ENCODE measurements at regions not wholly inside any gene's neighbourhood (a gene's known extent, or its start where the extent isn't known, plus 50 kb on each side); places are given as distances from the start of the nearest gene placed in this dataset.
"Not testable (repeated sequence)": the region's sequence is repeated elsewhere in the genome, so short reads cannot be mapped to it uniquely, and the experiment has no call there.

DNA sequence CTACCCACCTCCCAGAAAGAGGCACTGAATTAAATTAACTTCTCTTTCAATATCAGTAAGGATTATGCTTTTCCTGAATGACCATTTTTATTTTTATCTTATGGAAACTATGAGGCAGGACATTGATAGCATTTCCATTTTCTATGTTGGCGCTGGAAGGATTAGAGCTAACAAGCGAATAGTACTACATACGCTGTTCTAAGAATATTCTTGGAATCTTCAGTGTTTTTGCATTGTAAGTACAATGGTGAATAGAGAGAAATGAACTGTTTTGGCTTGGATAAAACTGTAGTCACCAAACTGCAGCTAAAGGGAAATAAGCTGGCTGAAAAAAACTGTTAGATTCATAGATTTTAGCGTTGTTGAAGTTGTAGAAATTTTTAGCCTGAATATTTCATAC is 779.0 kb upstream of the ADGRL4 start:
- DNase-seq (ENCODE audit: low read depth), result no peak

GRCh38 chr1:79781261-79781660 is 774.7 kb upstream of the ADGRL4 start:
- no peak for DNase-seq (ENCODE audit: low read depth)

- no peak for DNase-seq (ENCODE audit: low read depth)
Measured at GRCh38 chr1:79777481-79778219, 771.1 kb upstream of the ADGRL4 start.

DNA sequence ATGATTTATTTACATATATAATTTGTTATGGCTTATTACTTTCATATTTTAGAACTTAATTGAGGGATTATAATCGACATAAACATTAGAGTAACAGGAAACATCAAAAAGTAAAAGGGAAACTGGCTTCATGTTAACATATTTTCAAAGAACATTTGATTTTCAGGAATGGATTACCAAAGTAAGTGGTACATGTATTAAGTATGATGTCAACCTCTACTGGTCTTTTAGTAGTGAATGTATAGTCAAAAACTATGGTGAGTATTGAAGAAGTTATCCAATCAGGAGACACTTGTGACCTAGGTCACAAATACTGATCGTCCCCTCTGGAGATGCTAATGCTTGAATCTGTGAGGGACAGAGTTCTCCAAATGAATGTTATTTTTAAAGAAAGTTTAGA is 768.9 kb upstream of the ADGRL4 start:
- no peak for DNase-seq (ENCODE audit: low read depth)

DNA sequence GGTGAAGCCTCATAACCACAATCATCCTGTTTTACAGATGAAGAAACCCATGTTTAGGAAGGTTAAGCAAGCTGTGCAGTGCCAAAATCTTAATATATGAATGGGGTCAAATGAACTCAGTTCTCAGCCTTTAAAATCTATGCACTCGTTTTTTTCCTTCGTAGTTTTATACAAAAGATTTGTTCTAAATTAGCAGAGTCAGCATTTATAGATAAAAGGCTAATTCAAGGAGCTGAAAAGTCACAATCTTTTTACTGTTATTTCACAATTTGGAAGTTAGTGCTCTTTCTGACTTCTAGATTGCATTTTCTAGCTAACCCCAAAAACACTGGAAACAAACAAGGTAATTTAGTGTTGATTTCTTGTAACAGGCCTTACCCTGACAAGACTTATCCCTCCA is 766.9 kb upstream of the ADGRL4 start:
- no peak for DNase-seq (ENCODE audit: low read depth)

GRCh38 chr1:79762461-79762860 is 755.9 kb upstream of the ADGRL4 start:
- no peak for DNase-seq (ENCODE audit: low read depth)

GRCh38 chr1:79760531-79760930 is 754.0 kb upstream of the ADGRL4 start:
- DNase-seq (ENCODE audit: low read depth), result no peak

DNA sequence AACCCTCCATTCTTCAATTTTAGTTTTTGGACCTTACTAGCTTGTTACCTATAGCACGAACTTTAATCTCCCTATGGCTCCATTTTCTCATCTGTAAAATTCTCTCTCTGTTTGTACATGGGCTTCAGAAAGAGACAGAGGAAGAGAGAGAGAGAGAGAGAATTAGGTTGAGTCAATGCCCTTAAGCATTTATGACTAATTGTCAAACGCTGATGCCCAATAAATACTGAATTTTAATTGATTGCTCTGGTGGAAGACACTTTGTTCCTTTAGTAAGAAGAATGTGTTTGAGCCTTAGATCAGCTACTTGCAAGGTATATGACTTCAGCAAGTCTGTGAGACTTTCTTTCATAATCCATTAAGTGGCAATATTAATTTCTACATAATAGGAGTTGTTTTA is 743.1 kb upstream of the ADGRL4 start:
- no peak for DNase-seq (ENCODE audit: low read depth)

DNA sequence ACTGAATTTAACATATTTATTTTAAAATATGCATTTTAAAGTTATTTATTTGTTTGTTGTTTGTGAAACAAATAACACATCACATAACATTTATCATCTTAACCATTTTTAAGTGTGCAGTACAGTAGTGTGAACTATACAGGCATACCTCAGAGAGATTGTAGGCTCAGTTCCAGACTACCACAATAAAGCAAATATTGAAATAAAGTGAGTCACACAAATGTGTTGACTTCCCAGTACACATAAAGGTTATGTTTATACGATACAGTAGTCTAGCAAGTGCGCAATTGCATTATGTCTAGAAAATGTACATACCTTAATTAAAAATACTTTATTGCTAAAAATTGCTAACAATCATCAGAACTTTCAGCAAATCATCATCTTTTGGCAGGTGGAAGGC is 739.4 kb upstream of the ADGRL4 start:
- DNase-seq (ENCODE audit: low read depth), result no peak

GRCh38 chr1:79744746-79745145 is 738.2 kb upstream of the ADGRL4 start:
- DNase-seq (ENCODE audit: low read depth), result no peak

GRCh38 chr1:79741720-79742421 is 735.3 kb upstream of the ADGRL4 start:
- no peak for DNase-seq (ENCODE audit: low read depth)

DNA sequence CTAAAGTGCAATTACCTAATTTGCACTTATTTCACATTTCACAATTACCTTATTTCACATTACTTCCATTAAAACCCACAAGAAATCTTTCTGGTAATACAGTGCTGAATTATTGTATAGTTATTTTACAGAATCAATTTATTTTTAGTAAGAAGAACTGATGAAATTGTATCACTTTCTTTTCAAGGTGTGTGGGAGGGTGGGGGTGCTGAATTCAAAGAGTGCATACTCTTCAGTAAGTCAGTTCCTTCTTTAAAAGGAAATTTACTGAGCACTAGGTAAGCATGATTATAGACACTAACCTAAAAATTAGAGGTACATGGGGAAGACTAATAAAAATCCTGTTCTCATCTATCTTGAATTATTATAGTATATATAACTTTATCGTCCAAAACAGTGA is 731.6 kb upstream of the ADGRL4 start:
- no peak for DNase-seq (ENCODE audit: low read depth)

DNA sequence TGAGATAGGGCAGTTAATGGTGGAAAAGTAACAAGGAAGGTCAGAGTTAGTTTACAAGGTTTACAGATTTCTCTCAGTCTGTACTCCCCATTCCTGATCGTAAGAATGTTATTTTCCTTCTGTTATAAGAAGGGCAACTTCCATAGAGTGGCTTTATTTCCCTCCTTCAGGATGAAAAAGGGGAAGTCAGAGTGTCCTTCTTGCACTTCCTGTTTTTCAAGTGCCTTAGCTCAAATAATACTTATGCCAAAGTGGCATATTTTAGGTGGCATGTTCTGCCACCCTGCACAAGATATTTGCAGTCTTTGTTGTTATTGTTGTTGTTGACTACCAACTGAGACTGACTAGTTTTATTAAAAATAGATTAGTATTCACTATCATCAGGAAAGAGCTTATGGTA is 730.7 kb upstream of the ADGRL4 start:
- no peak for DNase-seq (ENCODE audit: low read depth)

GRCh38 chr1:79732950-79733349 is 726.4 kb upstream of the ADGRL4 start:
- no peak for DNase-seq (ENCODE audit: low read depth)

- DNase-seq (ENCODE audit: low read depth), result no peak
Measured at GRCh38 chr1:79726911-79727310, 720.4 kb upstream of the ADGRL4 start.

DNA sequence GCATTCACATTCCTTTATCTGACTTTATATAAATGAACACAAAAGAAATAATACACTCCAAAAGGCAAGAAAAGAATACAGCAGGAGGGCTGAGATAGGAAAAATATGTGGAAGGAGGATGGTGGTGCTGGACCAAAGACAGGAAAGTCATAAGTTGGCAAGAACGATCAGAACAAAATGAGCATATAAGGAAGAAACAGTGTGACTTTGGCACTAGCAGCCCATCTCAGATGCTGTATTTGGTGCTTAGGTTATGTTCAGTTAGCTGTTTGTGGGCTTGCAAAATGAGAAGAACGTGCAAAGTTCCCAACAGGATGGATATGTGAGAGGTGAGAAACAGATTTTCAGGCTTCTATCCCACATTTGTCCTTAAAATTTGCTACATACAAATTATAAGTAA is 719.8 kb upstream of the ADGRL4 start:
- DNase-seq (ENCODE audit: low read depth), result no peak

GRCh38 chr1:79716447-79716846 is 709.9 kb upstream of the ADGRL4 start:
- DNase-seq (ENCODE audit: low read depth), result peak; percentile 11

DNA sequence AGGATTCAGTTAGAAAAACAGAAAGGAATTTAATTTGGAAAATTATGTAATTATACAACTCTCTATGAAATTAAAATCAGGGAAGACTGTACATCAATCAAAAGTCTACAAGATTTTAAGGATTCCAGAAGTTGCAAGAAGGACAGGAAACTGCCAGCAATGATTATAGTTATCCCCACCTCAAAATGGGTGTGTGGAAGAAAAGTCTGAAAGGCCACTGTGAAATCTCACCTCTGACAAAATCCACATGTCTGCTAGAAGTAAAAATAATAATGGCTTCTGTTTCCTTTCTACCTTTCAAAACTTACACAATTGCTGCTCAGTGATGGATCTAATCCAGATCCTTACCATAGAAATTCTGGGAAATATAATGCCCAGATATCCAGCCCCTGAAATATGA is 708.1 kb upstream of the ADGRL4 start:
- DNase-seq (ENCODE audit: low read depth), result no peak

GRCh38 chr1:79711001-79711431 is 704.5 kb upstream of the ADGRL4 start:
- peak; percentile 2 for DNase-seq (ENCODE audit: low read depth)

DNA sequence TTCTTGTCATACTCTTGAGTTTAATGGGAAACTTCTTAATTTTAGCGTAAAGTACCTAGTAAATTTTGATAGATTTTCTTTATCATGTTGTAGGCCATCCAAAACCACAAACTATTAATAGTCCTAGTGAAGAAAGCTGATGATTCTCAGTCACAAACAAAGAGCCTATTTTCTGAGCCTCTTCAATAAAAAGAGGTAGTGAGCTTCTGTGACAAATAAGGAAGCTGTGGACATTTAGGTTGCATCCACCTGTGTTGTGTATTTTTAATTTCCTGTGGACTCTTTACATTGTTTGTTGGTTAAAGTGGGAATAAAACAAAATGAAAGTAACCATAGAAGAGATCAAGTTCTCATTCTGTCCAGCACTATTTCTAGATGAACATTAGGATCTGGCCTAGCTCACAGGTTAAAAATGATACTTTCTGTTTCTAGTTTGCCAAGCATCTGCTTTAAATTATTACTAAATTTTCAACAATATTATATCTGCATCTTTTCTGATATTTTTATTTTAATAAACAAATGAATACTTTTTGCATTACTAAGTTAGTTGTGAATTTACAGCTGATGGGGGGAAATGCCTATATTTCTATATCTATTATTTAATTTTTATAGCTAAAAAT is 702.2 kb upstream of the ADGRL4 start:
- DNase-seq (ENCODE audit: low read depth), result no peak

GRCh38 chr1:79705218-79705617 is 698.7 kb upstream of the ADGRL4 start:
- no peak for DNase-seq (ENCODE audit: low read depth)

DNA sequence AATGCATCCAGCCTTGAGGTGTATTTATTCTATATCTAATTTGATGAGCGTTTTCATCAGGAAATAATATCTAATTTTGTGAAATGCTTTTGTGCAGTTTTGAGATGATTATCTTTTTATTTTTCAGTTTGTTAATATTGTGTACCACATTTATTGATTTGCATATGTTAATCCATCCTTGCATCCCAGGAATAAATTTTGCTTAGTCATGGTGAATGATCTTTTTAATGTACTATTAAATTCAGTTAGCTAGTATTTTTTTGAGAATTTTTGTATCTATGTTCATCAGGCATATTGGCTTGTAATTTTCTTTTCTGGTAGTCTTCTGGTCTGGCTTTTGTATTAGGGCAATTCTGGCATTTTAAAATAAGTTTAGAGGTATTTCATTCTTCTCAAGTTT is 697.5 kb upstream of the ADGRL4 start:
- DNase-seq (ENCODE audit: low read depth), result no peak

DNA sequence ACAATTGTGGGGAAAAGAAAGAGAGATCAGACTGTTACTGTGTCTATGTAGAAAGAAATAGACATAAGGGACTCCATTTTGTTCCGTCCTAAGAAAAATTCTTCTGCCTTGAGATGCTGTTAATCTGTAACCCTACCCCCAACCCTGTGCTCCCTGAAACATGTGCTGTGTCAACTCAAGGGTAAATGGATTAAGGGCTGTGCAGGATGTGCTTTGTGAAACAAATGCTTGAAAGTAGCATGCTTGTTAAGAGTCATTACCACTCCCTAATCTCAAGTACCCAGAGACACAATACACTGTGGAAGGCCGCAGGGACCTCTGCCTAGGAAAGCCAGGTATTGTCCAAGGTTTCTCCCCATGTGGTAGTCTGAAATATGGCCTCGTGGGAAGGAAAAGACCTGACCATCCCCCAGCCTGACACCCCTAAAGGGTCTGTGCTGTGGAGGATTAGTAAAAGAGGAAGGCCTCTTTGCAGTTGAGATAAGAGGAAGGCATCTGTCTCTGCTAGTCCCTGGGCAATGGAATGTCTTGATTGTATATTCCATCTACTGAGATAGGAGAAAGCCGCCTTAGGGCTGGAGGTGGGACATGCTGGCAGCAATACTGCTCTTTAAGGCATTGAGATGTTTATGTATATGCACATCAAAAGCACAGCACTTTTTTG is 695.9 kb upstream of the ADGRL4 start:
- DNase-seq (ENCODE audit: low read depth), result not testable (repeated sequence)
